GM21390 (cell line): ENCODE measurements at regions not wholly inside any gene's neighbourhood (a gene's known extent, or its start where the extent isn't known, plus 50 kb on each side); places are given as distances from the start of the nearest gene placed in this dataset.

Experiments
- ATAC-seq: cut with Tn5 transposase; IDR thresholded peaks from one replicate; pipeline ENCODE4 v1.9.1; 2021; ENCODE audit not compliant: unreplicated experiment

DNA sequence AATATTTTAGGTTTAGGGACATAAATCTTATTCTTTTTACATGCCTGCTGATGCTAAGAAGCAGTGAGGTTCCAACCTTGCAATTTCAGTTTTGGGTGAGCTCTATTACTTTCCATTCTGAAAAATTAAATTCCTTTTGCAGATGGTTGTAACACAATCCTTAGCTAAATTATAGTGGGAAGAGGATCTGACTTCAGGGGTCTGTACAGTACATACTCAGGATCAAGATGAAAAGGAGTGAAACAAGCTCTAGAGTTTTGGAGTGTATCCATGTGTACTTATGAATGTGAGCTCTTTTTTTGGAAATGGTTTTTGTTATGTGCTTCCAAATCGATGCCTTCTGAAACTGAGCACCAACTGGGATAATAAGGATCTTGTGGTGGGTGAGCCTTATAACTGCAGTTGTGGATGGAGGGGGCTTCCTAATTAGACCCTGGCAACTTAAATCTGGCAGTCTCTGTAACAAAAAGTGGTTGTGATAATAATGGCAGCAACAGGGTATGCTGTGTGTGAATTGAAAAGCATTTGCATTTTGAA is 218.8 kb upstream of the MAP3K7 start:
- ATAC-seq: no peak

DNA sequence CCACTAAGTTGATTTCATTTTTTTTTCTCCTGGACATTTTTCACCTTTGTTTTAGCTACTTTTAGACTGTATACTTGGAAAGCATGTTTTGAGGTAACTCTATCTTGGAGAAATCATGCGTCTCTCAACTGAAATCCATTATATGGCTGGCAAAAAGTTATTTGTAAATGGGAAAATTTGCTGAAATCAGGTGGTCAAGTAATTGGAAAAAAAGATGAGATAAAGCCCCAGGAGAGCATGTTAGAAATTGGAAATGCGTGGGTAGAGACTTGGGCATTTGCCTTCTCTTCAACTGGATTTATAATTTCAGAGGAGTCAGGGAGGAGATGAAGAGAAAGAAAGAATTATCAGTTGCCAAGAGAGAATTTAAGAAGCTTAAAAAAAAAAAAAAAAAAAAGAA is 217.1 kb upstream of the MAP3K7 start:
- ATAC-seq: no peak

DNA sequence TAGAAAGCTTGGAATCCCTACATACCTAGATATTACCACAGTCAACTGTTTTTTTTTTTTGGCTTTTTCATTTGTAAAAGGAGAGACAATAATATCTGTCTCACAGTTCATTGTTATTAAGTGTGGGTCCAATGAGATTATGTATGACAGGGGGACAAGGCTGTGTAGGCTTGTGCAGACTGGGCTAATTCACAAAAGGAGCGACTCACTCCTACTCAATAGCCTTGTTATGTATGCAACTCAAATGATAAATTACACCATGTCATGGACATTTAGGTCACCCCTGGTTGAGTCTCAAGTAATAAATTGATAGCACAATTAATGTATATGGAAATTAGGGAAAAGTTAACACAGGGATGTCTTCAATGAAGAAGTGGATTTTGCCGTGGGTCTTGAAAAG is 208.2 kb upstream of the MAP3K7 start:
- ATAC-seq: no peak

DNA sequence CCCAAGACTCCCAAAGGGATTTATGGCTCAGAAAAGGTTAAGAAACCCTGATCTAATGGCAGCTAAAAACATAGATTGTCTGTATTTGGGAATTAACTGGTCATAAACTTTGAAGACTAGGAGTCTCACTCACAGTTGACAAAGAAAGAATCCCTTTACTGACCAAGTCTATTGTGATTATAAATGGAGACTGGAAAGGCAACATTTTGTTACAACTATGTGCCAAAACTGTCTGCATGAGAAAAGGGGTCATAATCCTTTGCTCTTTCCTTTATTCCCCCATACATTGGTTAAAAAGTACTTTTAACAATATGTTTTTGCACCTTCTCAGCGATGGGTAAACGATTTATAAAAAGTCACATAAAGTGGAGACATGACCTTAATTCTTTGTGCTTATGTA is 206.9 kb upstream of the MAP3K7 start:
- no peak for ATAC-seq

DNA sequence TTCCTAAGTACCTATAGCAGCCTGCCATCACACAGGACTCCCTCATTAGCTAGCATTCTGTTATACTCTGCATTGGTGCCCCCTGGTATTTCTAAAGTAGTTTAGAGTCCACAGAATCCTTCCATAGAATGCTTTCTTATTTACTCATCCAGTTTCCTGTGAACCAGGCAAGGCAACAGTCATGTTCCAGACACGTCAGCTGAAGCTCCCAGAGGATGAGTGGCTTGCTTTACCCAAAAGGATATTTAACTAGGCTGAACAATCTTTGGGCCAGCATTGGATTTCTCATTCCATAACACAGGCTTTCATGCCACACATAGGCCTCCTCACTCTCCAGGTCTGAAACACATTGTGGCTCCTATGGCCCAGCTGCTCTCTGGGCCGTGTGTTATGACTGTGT is 203.8 kb upstream of the MAP3K7 start:
- ATAC-seq: no peak

DNA sequence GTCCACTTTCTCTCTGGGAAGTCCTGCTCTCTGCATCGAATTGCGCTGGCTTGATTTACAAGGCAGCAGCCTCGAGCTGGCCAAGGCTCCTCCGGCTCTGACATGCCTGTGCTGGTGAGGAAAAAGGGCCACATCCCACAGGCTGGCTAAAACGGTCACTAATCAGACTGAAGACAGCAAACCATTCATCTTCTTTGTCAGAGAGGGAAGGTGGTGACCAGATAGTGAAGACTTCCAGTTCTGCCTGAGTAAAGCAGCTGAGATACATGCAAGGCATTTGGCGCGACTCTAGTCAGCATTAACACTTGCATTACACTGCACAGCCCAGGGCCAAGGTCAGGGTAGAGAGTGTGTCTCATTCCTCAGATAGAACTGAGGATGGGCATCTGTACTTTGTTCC is 203.2 kb upstream of the MAP3K7 start:
- no peak for ATAC-seq

DNA sequence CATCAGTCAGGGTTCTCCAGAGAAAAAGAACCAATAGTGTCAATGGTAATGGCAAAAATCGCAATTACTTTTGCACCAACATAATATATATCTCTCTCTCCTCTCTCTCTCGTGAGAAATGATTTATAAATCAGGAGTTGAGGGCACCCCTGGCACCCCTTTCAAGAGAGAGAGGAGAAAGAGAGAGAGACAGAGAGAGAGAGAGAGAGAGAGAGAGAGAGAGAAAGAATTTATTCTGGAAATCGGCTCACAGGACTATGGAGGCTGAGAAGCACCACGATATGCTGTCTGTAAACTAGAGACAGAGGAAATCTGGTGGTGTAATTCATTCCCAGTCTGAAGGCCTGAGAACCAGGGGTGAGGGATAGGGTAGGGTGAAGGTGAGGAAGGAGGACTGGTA is 201.9 kb upstream of the MAP3K7 start:
- no peak for ATAC-seq

DNA sequence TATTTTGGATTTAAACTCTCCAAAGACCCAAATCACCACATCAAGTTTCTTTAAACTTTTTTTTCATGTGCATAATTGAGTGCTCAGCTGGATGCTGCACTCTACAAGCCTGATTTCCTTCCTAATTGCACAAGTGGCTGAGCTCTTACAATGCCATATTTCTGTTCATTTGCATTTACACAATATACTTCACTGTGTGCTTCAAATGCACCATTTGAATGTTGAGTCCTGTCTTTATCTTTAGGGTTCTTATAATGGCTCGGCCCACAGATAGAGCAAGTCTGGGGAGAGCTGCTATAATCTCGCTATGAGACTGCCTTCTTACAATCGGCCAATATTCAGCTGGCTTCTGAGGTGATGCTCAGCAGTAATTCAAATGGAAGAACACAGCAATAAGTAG is 200.6 kb upstream of the MAP3K7 start:
- ATAC-seq: no peak

DNA sequence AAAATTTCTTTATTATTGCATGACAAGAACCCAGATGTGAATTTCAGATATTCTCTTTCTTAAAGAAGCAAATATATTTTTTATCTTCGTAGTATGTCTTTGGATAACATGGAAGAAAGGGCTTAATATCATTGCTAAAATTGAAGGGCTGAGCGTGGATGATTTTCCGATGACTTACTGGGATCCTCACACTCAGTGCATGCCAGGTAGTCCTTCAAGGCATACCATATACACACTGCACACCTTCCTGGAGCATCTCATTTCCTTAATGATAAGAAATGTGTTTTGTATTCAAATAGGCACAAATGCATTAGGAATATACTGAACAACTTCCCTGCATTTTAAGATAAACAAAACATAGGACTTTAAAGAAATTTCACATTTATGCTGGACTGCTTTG is 193.9 kb upstream of the MAP3K7 start:
- no peak for ATAC-seq

DNA sequence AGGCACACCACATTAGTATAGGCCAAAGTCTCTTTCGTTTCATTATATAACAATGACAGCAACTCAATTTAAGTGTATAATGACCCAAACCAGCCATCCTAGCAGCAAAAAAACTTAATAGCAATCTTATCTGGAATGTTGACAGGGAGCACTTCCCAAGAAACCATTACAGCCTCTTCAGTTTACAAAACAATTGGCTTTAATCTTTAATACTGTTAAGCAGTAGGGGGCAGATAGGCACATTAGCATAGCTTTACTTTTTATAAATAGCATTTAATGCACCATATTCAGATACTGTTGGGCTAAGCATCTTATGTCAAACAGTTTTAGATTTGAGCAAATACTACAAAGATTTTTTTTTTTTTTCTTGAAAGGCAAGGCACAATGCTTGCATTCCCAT is 193.3 kb upstream of the MAP3K7 start:
- ATAC-seq: no peak

DNA sequence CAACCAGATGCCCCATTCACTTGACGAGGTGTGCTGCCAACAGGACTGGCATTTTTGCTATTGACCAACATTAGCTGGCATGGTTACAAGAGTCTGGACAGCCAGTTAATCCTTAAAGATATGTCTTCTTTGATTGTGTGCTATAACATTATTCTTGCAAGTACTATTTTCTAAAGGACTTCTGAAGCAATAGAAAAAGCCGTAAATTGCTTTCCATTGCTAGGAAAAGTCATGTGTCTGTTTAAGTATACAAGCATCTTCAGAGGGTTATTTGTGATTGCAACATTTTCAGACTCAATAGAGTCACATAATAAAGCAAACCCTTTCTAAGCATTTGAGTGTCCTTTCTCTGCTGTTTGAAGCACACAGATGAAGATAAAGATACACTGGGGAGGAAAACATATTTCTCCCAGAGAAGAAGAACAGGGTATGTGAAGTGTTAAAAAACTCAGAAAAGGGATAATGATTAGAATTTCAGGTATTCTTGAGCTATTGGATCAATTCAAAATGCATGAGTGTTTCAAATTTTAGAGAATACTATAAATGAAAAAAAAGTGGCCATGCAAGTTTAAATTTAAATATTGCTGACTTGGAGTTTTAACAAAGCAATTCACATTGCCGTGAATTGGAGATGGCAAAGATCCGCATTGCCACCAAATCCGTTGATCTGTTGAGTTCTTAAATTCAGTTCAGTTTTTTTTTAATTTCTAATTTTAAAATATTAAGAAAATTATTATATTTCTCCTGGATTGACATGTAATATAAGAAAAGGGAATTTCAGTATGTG is 191.7 kb upstream of the MAP3K7 start:
- ATAC-seq: no peak

DNA sequence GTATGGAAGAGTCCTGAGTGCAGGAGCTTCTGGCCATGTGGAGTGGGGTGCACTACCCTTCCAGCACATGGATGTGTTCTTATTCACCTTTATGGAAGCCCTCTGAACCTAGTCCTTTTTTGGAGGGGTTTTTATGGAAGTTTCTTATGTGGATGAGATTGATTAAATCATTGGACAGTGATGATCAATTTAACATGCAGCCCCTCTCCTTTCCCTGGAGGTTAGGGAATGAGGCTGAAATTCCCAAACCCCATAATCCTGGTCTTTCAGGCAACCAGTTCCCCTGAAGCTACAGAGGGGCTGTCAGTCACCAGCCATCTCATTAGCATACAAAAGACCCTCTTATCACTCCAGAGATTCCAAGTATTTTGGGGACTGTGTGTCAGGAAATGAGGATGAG is 183.9 kb upstream of the MAP3K7 start:
- no peak for ATAC-seq

DNA sequence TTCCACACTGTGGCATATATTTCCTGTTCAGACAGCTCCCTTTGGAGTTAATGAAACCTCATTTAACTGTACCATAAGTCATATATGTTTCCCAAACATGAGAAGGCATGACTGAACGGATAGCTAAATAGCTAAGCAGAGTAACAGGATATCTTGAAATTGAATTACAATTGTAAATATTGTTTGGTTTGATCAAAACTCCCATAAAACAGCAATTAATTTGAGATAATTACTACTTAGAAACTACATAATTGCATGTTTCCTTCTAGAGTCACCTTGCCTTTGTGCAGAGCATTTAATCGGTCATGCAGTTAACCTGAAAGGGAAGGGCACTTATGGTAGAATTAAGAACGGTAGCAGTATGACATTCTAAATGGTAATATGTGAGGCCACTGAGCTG is 179.0 kb upstream of the MAP3K7 start:
- no peak for ATAC-seq

DNA sequence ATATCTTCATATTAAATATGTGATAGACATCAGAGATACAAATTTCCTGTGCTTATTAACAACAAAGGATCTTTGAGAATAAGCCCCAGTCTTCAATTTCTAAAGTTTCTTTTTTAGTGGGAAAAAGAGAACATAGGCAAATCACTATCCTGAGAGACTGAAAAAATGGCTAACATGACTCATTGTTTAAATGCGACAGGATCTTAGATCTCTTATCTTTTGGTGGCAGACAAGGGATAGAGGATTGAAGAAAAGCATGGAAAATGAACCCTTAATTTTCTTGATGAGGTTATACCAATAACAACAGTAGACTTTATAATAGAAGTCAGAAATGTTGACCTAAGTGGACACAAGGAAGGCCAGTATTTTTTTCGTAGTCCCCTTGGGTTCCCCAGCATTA is 178.6 kb upstream of the MAP3K7 start:
- ATAC-seq: no peak

DNA sequence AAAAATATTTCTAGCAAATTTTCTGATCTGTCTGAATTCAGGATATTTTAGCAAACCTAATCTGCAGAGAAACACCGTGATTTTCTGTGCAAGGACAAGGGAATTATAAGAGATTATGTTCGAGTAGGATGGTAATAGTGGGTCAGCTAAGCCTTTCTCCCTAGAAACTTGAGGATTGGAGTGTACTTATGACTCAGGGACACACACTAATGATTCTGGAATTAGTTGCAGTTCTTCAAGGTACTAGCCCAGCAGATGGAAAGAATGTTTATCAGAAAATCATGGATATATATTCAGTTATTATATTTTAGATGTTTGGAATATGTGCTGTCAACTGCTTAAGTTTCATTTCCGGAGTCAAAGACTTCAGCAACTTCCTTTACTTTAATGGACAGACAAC is 177.1 kb upstream of the MAP3K7 start:
- ATAC-seq: no peak

DNA sequence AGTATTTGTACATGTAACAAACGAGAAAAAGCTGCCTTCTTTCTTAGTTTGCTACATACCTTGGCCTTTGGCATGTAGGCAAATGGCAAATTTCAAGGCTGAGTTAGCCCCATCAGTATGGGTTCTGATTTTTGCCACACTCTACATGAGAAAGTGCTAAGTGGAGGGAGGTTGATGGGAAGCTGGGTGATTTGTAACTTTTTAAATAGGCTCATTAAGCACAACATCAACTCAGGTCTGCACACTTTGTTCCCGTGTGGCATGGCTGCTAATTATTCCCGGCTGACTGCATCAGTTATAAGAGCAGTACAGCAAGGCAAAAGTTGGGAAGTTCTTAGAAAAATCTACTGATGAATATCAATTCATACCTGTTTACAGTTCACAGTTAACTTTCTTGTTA is 172.8 kb upstream of the MAP3K7 start:
- no peak for ATAC-seq

DNA sequence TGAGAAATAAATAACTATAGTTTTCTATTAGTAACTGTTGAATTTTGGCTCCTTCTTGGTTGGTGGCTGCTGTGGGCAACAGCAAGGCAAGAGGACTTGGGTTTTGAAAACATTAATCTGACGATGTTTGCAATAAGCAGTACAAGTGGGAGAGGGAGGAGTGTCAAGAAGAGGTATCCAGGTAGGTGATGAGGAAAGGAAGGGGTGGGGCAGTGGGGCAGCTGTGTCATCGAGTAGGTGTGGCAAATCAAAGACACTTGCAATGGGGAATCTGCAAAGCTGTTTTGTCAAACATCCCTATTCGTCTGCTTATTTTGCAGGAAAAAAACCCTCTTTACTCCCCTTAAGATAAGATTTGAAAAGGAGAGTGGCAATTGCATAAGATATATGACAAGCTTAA is 171.9 kb upstream of the MAP3K7 start:
- no peak for ATAC-seq

DNA sequence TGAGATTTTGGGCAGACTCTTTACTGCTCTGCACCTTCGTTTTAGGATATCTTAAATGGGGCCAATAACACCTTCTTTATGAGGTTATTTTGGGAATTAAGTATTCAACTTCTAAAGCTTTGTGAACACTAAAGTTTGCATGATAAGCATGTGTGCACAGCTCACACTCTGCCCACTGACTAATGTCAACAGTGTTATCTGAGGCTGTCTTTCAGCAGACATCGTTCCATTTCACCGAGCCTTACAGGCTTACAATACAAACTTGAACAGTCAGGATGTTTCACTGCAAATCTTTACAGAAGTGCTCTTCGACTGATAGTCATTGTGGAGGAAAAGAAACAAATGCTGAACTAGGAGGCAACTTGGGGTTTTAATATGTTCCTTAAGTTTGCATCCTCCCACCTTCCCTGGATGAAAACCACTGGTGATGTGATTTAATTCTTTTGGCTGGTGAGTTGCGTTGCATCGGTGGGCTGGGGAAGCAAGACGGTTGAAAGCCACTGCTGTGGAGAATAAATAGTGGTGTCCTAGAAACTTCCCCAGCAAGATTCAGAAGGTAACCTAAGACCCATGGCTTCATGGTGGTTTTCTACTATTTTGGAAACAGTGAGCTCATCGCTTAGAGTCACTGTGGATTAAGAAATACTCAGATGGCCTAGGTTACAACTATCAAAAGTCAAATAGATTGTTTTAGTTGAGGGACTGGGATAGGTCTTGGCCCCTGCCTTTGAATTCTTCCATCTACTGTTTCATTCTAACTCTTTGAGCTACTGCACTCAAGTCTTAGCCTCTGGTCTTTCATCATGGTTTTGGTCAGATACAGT is 167.2 kb upstream of the MAP3K7 start:
- ATAC-seq: no peak

DNA sequence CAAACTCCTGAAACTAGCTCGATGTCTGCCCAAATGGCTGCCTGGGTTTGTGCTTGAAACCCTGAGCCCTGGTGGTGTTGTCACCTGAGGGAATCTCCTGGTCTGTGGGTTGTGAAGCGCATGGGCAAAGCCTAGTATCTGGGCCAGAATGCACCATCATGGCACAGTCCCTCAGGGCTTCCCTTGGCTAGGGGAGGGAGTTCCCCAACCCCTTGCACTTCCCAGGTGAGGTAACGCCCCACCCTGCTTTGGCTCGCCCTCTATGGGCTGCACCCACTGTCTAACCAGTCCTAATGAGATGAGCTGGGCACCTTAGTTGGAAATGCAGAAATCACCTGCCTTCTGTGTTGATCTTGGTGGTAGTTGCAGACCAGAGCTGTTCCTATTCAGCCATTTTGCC is 152.9 kb upstream of the MAP3K7 start:
- no peak for ATAC-seq

DNA sequence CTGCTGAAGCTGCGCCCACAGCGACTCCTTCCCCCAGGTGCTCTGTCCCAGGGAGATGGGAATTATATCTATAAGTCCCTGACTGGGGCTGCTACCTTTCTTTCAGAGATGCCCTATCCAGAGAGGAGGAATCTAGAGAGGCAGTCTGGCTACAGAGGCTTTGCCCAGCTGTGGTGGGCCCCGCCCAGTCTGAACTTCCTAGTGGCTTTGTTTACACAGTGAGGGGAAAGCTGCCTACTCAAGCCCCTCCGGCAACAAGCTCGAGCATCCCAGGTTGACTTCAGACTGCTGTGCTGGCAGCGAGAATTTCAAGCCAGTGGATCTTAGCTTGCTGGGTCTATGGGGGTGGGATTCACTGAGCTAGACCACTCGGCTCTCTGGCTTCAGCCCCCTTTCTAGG is 152.5 kb upstream of the MAP3K7 start:
- ATAC-seq: no peak

DNA sequence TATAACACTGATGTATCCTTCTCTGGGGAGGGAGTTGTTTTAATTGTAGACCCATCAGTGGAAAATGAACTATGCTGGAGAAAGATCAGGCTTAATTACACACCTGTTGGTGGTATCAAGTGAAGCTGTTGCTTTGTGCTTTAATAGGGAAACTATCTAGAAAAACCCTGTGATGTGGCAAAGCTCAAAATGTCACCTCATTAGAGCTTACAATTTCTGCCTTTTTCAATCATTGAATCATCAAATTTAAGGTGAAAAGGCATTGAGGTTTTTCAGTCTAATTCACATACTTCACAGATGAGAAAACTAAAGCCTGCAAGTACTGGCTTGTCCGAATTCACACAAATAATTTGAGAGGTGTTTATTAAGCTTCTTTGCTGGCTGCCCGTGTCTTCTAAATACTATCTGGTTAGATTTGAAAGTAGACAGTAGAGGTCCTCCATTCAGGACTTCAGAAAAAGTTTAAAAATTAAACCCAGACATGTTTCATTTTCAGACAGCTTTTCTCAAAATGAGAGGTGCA is 143.3 kb upstream of the MAP3K7 start:
- ATAC-seq: peak; percentile 71

DNA sequence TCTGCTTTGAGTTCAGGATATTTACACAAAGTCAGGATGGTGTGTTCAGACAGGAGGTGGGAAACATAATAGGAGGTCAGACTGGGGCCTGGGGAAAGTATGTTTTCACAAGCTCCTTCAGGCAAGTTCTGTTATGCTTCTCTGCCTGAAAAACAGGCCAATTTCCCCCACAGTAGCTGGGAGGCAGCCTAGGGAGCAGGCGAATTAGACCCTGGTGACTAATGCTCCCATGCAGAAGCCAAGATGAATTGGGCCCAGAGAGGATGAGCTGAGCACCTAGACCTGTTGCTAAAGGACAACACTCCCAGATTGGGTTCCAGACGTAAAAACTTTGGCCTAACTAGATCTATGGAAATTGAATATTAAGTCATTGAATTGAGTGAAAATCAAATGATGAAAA is 142.2 kb upstream of the MAP3K7 start:
- ATAC-seq: no peak
